ENCODE measurements at regions not wholly inside any gene's neighbourhood (a gene's known extent, or its start where the extent isn't known, plus 50 kb on each side); places are given as distances from the start of the nearest gene placed in this dataset.
"Not testable (repeated sequence)": the region's sequence is repeated elsewhere in the genome, so short reads cannot be mapped to it uniquely, and the experiment has no call there.

- not testable (repeated sequence) for TF ChIP-seq CTCF, POLR2A (IDR thresholded peaks at IDR 0.05)
Measured at GRCh38 chr6:144676310-144676709, 391.2 kb downstream of the UTRN start.
